HFFc6 (cell line): ENCODE measurements at regions not wholly inside any gene's neighbourhood (a gene's known extent, or its start where the extent isn't known, plus 50 kb on each side); places are given as distances from the start of the nearest gene placed in this dataset.

Experiments used
- DNase-seq: peaks from one replicate; pipeline ENCODE4 v3.0.0-alpha.2; 2018
- H3K27ac Mint-ChIP-seq: 2 replicates; pipeline ENCODE4 v1.8.0; 2020; ENCODE audit warnings: mild to moderate bottlenecking, mixed read lengths
- H3K27me3 Mint-ChIP-seq: 2 replicates; pipeline ENCODE4 v1.8.0; 2021; ENCODE audit warnings: mild to moderate bottlenecking, moderate library complexity, mixed read lengths; ENCODE audit not compliant: insufficient read depth
- H3K36me3 Mint-ChIP-seq: 2 replicates; pipeline ENCODE4 v1.8.0; 2021; ENCODE audit warnings: low read depth, mixed read lengths
- H3K4me1 Mint-ChIP-seq: 2 replicates; pipeline ENCODE4 v1.8.0; 2020; ENCODE audit warnings: low read depth, mixed read lengths
- H3K4me3 Mint-ChIP-seq: 2 replicates; pipeline ENCODE4 v1.8.0; 2020; ENCODE audit warnings: mild to moderate bottlenecking, moderate library complexity, mixed read lengths
- H3K9me3 Mint-ChIP-seq: 2 replicates; pipeline ENCODE4 v1.8.0; 2020; ENCODE audit warnings: mild to moderate bottlenecking, mixed read lengths
- CTCF ChIP-seq: fragments of 200-600 bp; sonication (generic); IDR thresholded peaks from 2 replicates; pipeline ENCODE4 v1.5.0; 2021; ENCODE audit warnings: antibody characterized with exemption, mild to moderate bottlenecking

GRCh38 chr21:31470896-31471694 lies 127.0 kb upstream of the TIAM1 start:
- no peaks in the 10 kb centered on the region for H3K36me3 Mint-ChIP-seq
- peaks cover 2% of the 10 kb centered on the region; the same call in 1 of the 2 replicates for H3K27me3 Mint-ChIP-seq

GRCh38 chr21:31460980-31461379 lies 116.9 kb upstream of the TIAM1 start:
- TF ChIP-seq CTCF = no peak
- no peak for DNase-seq
- H3K4me3 Mint-ChIP-seq = no peak overlapping the region
- no peak overlapping the region for H3K27ac Mint-ChIP-seq
- no peaks in the 10 kb centered on the region; the same call in none of the 2 replicates for H3K27me3 Mint-ChIP-seq
- peaks cover 45% of the 10 kb centered on the region for H3K9me3 Mint-ChIP-seq
- no peaks in the 10 kb centered on the region for H3K4me1 Mint-ChIP-seq
- no peaks in the 10 kb centered on the region for H3K36me3 Mint-ChIP-seq

More at GRCh38 chr21:31470896-31471694, 127.0 kb upstream of the TIAM1 start:
- Mint-ChIP-seq H3K27ac (no peak overlapping the region), H3K9me3 (peaks cover 49% of the 10 kb centered on the region), H3K4me3 (no peak overlapping the region), H3K4me1 (no peaks in the 10 kb centered on the region)
- no peak for TF ChIP-seq CTCF
- DNase-seq = no peak

- no peaks in the 10 kb centered on the region; the same call in 1 of the 2 replicates for H3K27me3 Mint-ChIP-seq
- H3K9me3 Mint-ChIP-seq = peaks cover 51% of the 10 kb centered on the region
- no peak for TF ChIP-seq CTCF
- H3K27ac Mint-ChIP-seq = no peak overlapping the region
- no peak for DNase-seq
- no peaks in the 10 kb centered on the region; the same call in 1 of the 2 replicates for H3K36me3 Mint-ChIP-seq
- no peak overlapping the region for H3K4me3 Mint-ChIP-seq
- no peaks in the 10 kb centered on the region for H3K4me1 Mint-ChIP-seq
Measured at GRCh38 chr21:31459457-31459856, 115.4 kb upstream of the TIAM1 start.

- Mint-ChIP-seq H3K36me3 (peaks cover 5% of the 10 kb centered on the region; the same call in 1 of the 2 replicates), H3K4me1 (no peaks in the 10 kb centered on the region), H3K9me3 (peaks cover 51% of the 10 kb centered on the region), H3K27ac (no peak overlapping the region), H3K27me3 (no peaks in the 10 kb centered on the region), H3K4me3 (no peak overlapping the region)
- no peak for DNase-seq
- no peak for TF ChIP-seq CTCF
Measured at GRCh38 chr21:31457675-31458074, 113.6 kb upstream of the TIAM1 start.

GRCh38 chr21:31456201-31456600 lies 112.1 kb upstream of the TIAM1 start:
- peaks cover 5% of the 10 kb centered on the region; the same call in 1 of the 2 replicates for H3K36me3 Mint-ChIP-seq
- H3K4me3 Mint-ChIP-seq = no peak overlapping the region
- H3K27ac Mint-ChIP-seq = no peak overlapping the region
- H3K27me3 Mint-ChIP-seq = no peaks in the 10 kb centered on the region
- no peak for DNase-seq
- TF ChIP-seq CTCF = no peak
- no peaks in the 10 kb centered on the region for H3K4me1 Mint-ChIP-seq
- peaks cover 56% of the 10 kb centered on the region for H3K9me3 Mint-ChIP-seq
